Glutamatergic neuron (in vitro differentiated cells): ENCODE measurements at regions not wholly inside any gene's neighbourhood (a gene's known extent, or its start where the extent isn't known, plus 50 kb on each side); places are given as distances from the start of the nearest gene placed in this dataset.

ENCODE experiments used
- DNase-seq: peaks from one replicate; pipeline ENCODE4 v3.0.0; 2022
- H3K27ac Mint-ChIP-seq: one replicate; pipeline ENCODE4 v1.8.0; 2020; ENCODE audit warnings: mild to moderate bottlenecking, mixed read lengths, inconsistent platforms; ENCODE audit not compliant: unreplicated experiment
- H3K27me3 Mint-ChIP-seq: one replicate; pipeline ENCODE4 v1.8.0; 2020; ENCODE audit warnings: mild to moderate bottlenecking, moderate library complexity, mixed read lengths, inconsistent platforms; ENCODE audit not compliant: unreplicated experiment
- H3K36me3 Mint-ChIP-seq: one replicate; pipeline ENCODE4 v1.8.0; 2020; ENCODE audit warnings: mild to moderate bottlenecking, mixed read lengths, inconsistent platforms; ENCODE audit not compliant: unreplicated experiment
- H3K4me1 Mint-ChIP-seq: one replicate; pipeline ENCODE4 v1.8.0; 2020; ENCODE audit warnings: mild to moderate bottlenecking, low read depth, mixed read lengths, inconsistent platforms; ENCODE audit not compliant: unreplicated experiment
- H3K4me3 Mint-ChIP-seq: one replicate; pipeline ENCODE4 v1.8.0; 2020; ENCODE audit warnings: mild to moderate bottlenecking, mixed read lengths, inconsistent platforms; ENCODE audit not compliant: unreplicated experiment
- H3K9me3 Mint-ChIP-seq: one replicate; pipeline ENCODE4 v1.8.0; 2020; ENCODE audit warnings: mild to moderate bottlenecking, moderate library complexity, mixed read lengths, inconsistent platforms; ENCODE audit not compliant: unreplicated experiment
- CTCF ChIP-seq: fragments of 200-600 bp; sonication (generic); IDR thresholded peaks from one replicate; pipeline ENCODE4 v1.5.0; 2021; ENCODE audit not compliant: partially characterized antibody, unreplicated experiment

- Mint-ChIP-seq H3K27ac (no peak overlapping the region), H3K4me3 (no peak overlapping the region), H3K9me3 (no peaks in the 10 kb centered on the region), H3K36me3 (no peaks in the 10 kb centered on the region), H3K4me1 (no peaks in the 10 kb centered on the region), H3K27me3 (no peaks in the 10 kb centered on the region)
- no peak for TF ChIP-seq CTCF
- DNase-seq = no peak
These were observed 637.8 kb upstream of the GRIA3 start for GRCh38 chrX:122546269-122546668.

DNA sequence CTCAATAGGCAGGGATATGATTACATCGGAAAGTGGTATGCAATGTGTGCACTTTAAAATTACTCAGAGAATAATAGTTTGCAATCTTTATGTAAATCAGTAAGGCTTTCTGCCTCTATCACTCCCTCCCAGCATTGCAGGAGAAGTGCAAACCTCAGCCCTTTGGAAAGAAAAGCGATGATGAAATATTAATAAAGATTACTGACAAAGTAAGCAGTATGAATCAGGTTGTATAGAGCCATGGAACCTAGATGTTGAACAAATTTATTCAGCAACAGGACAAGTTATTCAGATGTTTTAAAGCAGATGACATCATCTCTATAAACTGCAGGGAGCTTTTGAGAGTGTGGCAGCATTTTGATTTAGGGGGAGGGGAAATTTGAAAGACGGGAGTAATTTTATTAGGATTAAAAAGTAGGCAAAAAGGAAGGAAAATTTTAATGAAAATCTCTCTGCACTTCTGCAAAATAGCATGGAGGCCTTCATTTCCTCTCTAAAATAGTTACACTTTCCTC is 631.7 kb upstream of the GRIA3 start:
- no peak for TF ChIP-seq CTCF
- Mint-ChIP-seq H3K4me1 (no peaks in the 10 kb centered on the region), H3K4me3 (no peak overlapping the region), H3K27ac (no peak overlapping the region), H3K36me3 (peaks cover 4% of the 10 kb centered on the region), H3K9me3 (no peaks in the 10 kb centered on the region), H3K27me3 (no peaks in the 10 kb centered on the region)
- no peak for DNase-seq

GRCh38 chrX:122555925-122556324 is 628.2 kb upstream of the GRIA3 start:
- H3K27ac Mint-ChIP-seq = no peak overlapping the region
- H3K4me1 Mint-ChIP-seq = no peaks in the 10 kb centered on the region
- H3K27me3 Mint-ChIP-seq = no peaks in the 10 kb centered on the region
- H3K4me3 Mint-ChIP-seq = no peak overlapping the region
- DNase-seq = no peak
- H3K36me3 Mint-ChIP-seq = peaks cover 4% of the 10 kb centered on the region
- H3K9me3 Mint-ChIP-seq = no peaks in the 10 kb centered on the region
- no peak for TF ChIP-seq CTCF

DNA sequence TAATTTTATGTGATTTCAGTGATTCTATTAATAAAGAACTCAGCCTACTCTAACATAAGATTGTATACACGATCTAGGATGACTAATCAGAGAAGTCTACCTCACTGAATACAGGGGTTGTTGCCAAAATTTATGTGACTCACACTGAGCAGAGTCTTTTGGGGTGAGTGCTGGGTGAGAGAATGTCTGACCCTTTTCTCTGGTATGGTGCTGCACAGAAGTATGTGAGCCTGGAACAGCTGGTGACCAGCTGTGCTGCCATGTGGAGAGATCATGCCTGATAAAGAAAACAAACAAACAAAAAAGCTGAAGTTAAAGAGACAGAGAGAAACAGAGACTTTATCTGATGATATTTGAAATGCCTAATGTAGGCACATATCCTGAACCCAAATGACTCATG is 618.1 kb upstream of the GRIA3 start:
- no peak for TF ChIP-seq CTCF
- peaks cover 3% of the 10 kb centered on the region for H3K9me3 Mint-ChIP-seq

GRCh38 chrX:122566401-122566800 is 617.7 kb upstream of the GRIA3 start:
- H3K27me3 Mint-ChIP-seq = no peaks in the 10 kb centered on the region
- TF ChIP-seq CTCF = no peak
- peaks cover 3% of the 10 kb centered on the region for H3K9me3 Mint-ChIP-seq
- DNase-seq = no peak
- H3K36me3 Mint-ChIP-seq = no peaks in the 10 kb centered on the region
- H3K4me3 Mint-ChIP-seq = no peak overlapping the region
- no peaks in the 10 kb centered on the region for H3K4me1 Mint-ChIP-seq
- H3K27ac Mint-ChIP-seq = no peak overlapping the region

More for the DNA sequence above, 618.1 kb upstream of the GRIA3 start:
- no peak for DNase-seq
- Mint-ChIP-seq H3K27me3 (no peaks in the 10 kb centered on the region), H3K4me3 (no peak overlapping the region), H3K4me1 (no peaks in the 10 kb centered on the region), H3K36me3 (no peaks in the 10 kb centered on the region), H3K27ac (no peak overlapping the region)
